ENCODE measurements at regions not wholly inside any gene's neighbourhood (a gene's known extent, or its start where the extent isn't known, plus 50 kb on each side); places are given as distances from the start of the nearest gene placed in this dataset.

GRCh38 chr16:79439901-79440300 is 160.6 kb downstream of the MAF start:
- no peak for DNase-seq

- DNase-seq = no peak
Observed at GRCh38 chr16:79437764-79438751, 162.5 kb downstream of the MAF start.

GRCh38 chr16:79436885-79437284 is 163.7 kb downstream of the MAF start:
- no peak for DNase-seq

GRCh38 chr16:79434771-79435170 is 165.8 kb downstream of the MAF start:
- DNase-seq = no peak

GRCh38 chr16:79434092-79434491 is 166.4 kb downstream of the MAF start:
- no peak for DNase-seq

- no peak for DNase-seq
Observed at GRCh38 chr16:79431923-79432322, 168.6 kb downstream of the MAF start.

- no peak for DNase-seq
Observed at GRCh38 chr16:79430191-79430678, 170.3 kb downstream of the MAF start.

GRCh38 chr16:79429381-79430190 is 171.0 kb downstream of the MAF start:
- peak; percentile 56 for DNase-seq

- no peak for DNase-seq
Observed at GRCh38 chr16:79426663-79427062, 173.9 kb downstream of the MAF start.

- no peak for DNase-seq
Observed at GRCh38 chr16:79422064-79422463, 178.5 kb downstream of the MAF start.

- DNase-seq = no peak
Observed at GRCh38 chr16:79421126-79421525, 179.4 kb downstream of the MAF start.

GRCh38 chr16:79420493-79420892 is 180.0 kb downstream of the MAF start:
- no peak for DNase-seq

GRCh38 chr16:79419148-79419547 is 181.4 kb downstream of the MAF start:
- DNase-seq = no peak

- no peak for DNase-seq
Observed at GRCh38 chr16:79417601-79418008, 182.9 kb downstream of the MAF start.

GRCh38 chr16:79415983-79416640 is 184.4 kb downstream of the MAF start:
- DNase-seq = no peak

- DNase-seq = no peak
Observed at GRCh38 chr16:79412783-79413225, 187.7 kb downstream of the MAF start.

- DNase-seq = no peak
Observed at GRCh38 chr16:79411805-79412204, 188.7 kb downstream of the MAF start.

GRCh38 chr16:79411357-79411756 is 189.2 kb downstream of the MAF start:
- DNase-seq = no peak

GRCh38 chr16:79409978-79410377 is 190.6 kb downstream of the MAF start:
- DNase-seq = no peak

GRCh38 chr16:79408355-79408754 is 192.2 kb downstream of the MAF start:
- no peak for DNase-seq

GRCh38 chr16:79407461-79408135 is 192.9 kb downstream of the MAF start:
- DNase-seq = no peak

- no peak for DNase-seq
Observed at GRCh38 chr16:79407005-79407404, 193.5 kb downstream of the MAF start.
